ENCODE measurements at regions not wholly inside any gene's neighbourhood (a gene's known extent, or its start where the extent isn't known, plus 50 kb on each side); places are given as distances from the start of the nearest gene placed in this dataset.
"Not testable (repeated sequence)": the region's sequence is repeated elsewhere in the genome, so short reads cannot be mapped to it uniquely, and the experiment has no call there.

DNA sequence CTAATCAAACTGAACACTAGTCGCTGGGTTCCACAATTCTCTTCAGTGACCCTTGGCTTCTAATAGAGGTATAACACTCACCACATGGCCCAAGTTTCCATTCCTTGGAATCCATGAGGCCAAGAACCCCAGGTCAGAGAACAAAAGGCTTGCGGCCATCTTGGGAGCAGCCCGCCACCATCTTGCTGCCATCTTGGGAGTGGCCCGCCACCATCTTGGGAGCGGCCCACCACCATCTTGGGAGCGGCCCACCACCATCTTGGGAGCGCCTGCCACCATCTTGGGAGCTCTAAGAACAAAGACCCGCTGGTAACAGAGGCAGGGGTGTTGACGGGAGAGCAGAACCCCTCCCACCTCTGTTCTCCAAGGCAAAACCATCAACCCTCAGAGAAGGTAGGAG is 493.4 kb downstream of the MATN1 start:
- Histone ChIP-seq H3K4me3 (ENCODE audit: low read length) (no peak overlapping the region), H3K27ac (ENCODE audit: low read length) (no peak overlapping the region), H3K4me1 (ENCODE audit: insufficient read depth, low read length) (no peaks in the 10 kb centered on the region), H3K27me3 (ENCODE audit: insufficient read depth, low read length) (no peaks in the 10 kb centered on the region), H3K9me3 (ENCODE audit: insufficient read depth, low read depth, low read length) (no peaks in the 10 kb centered on the region), H3K36me3 (ENCODE audit: insufficient read depth, low read depth, low read length) (no peaks in the 10 kb centered on the region), H3K9ac (ENCODE audit: low read depth, low read length) (no peak overlapping the region)

DNA sequence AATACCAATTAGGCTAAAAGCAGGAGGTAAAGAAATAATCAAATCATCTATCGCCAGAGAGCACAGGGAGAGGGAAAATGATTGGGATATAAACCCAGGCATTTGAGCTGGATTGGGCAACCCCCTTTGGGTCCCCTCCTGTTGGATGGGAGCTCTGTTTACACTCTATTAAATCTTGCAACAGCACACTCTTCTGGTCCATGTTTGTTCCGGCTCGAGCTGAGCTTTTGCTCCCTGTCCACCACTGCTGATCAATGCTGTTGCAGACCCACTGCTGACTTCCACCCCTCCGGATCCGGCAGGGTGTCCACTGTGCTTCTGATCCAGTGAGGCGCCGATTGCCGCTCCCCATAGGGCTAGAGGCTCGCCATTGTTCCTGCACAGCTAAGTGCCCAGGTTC is 493.8 kb downstream of the MATN1 start:
- no peak overlapping the region for H3K27ac ChIP-seq (ENCODE audit: low read length)
- H3K4me3 ChIP-seq (ENCODE audit: low read length) = no peak overlapping the region
- H3K9ac ChIP-seq (ENCODE audit: low read depth, low read length) = no peak overlapping the region
- H3K27me3 ChIP-seq (ENCODE audit: insufficient read depth, low read length) = no peaks in the 10 kb centered on the region
- H3K9me3 ChIP-seq (ENCODE audit: insufficient read depth, low read depth, low read length) = no peaks in the 10 kb centered on the region
- no peaks in the 10 kb centered on the region for H3K36me3 ChIP-seq (ENCODE audit: insufficient read depth, low read depth, low read length)
- no peaks in the 10 kb centered on the region for H3K4me1 ChIP-seq (ENCODE audit: insufficient read depth, low read length)

DNA sequence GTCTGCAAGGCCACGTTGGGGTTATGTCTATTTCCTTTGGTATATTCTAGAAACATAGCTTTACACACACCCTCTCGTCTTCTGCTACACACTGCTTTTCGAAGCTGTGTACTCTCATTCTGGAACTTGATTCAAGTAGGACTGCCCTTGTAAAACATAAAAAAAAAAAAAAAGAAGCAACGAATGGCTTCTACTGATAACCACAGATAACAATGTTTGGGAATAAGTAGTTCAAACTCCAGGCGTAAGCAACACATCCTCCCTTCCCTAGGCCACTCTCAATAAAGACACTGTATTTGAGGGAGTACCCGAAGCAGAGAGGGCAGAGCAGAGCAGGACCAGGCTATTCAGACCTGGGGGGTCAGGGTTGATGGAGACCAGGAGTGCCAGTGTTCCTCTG is 496.7 kb downstream of the MATN1 start:
- H3K4me1 ChIP-seq (ENCODE audit: insufficient read depth, low read length) = no peaks in the 10 kb centered on the region
- no peaks in the 10 kb centered on the region for H3K9me3 ChIP-seq (ENCODE audit: insufficient read depth, low read depth, low read length)
- H3K27me3 ChIP-seq (ENCODE audit: insufficient read depth, low read length) = no peaks in the 10 kb centered on the region
- H3K27ac ChIP-seq (ENCODE audit: low read length) = no peak overlapping the region
- no peak overlapping the region for H3K4me3 ChIP-seq (ENCODE audit: low read length)
- H3K9ac ChIP-seq (ENCODE audit: low read depth, low read length) = no peak overlapping the region
- no peaks in the 10 kb centered on the region for H3K36me3 ChIP-seq (ENCODE audit: insufficient read depth, low read depth, low read length)

DNA sequence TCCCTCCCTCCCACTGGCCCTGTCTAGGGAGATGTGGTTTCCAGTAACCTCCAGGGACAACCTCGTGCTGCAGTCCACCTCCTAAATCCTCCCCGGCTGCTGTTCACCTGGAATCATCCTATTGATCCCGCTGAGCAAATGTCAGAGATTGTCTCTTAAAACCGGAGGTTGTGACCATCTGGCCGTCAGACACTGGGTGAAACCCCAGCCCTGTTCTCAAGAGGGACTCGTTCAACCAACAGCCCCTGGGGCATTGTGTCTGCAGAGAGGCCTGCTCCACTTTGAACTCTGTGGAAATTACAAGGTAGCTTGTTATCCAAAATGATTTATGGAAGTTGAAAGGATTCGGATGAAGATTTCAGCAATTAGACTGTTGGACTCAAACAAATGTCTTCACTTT is 498.0 kb downstream of the MATN1 start:
- no peaks in the 10 kb centered on the region for H3K27me3 ChIP-seq (ENCODE audit: insufficient read depth, low read length)
- H3K9ac ChIP-seq (ENCODE audit: low read depth, low read length) = no peak overlapping the region

DNA sequence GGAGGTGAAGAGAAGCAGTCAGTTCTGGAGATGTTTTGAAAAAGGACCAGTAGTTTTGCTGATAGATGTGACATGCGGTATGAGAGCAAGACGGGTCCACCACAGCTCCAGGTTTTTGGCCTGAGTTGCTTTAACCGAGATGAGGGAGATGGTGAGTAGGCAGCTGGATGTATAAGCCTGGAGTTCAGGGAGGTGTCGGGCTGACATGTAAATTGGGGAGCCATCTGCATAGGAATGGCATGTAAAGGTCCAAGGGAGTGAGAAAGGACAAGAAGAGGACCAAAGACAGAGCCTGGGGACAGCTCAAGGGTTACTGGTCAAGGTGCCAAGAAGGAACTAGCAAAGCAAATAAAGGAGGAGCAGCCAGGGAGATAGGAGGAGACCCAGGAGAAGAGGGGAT is 503.7 kb downstream of the MATN1 start:
- no peaks in the 10 kb centered on the region for H3K36me3 ChIP-seq (ENCODE audit: insufficient read depth, low read depth, low read length)
- no peaks in the 10 kb centered on the region for H3K27me3 ChIP-seq (ENCODE audit: insufficient read depth, low read length)
- H3K9ac ChIP-seq (ENCODE audit: low read depth, low read length) = no peak overlapping the region
- no peaks in the 10 kb centered on the region for H3K9me3 ChIP-seq (ENCODE audit: insufficient read depth, low read depth, low read length)
- H3K4me1 ChIP-seq (ENCODE audit: insufficient read depth, low read length) = no peaks in the 10 kb centered on the region
- H3K27ac ChIP-seq (ENCODE audit: low read length) = no peak overlapping the region
- H3K4me3 ChIP-seq (ENCODE audit: low read length) = no peak overlapping the region

More for the DNA sequence above, 498.0 kb downstream of the MATN1 start:
- Histone ChIP-seq H3K4me3 (ENCODE audit: low read length) (no peak overlapping the region), H3K27ac (ENCODE audit: low read length) (no peak overlapping the region), H3K36me3 (ENCODE audit: insufficient read depth, low read depth, low read length) (no peaks in the 10 kb centered on the region), H3K4me1 (ENCODE audit: insufficient read depth, low read length) (no peaks in the 10 kb centered on the region), H3K9me3 (ENCODE audit: insufficient read depth, low read depth, low read length) (no peaks in the 10 kb centered on the region)

DNA sequence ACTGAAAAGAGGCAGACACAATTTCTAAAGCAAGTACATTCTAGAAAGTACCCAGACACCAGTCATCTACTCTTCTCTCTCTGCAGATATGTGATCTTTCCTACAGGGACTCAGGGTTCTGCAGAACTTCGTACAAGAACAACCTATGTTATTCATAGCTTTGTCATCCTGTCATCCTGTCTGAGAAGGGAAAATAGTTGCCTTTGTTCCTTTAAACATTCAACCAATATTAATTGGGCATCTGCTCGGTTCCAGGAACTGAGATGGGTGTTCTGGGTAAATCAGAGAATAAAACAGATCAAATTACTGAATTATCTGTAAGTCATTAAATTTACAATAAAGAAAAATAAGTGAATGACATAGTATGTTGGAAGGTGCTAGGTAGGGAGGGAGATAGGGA is 504.9 kb downstream of the MATN1 start:
- Histone ChIP-seq H3K9me3 (ENCODE audit: insufficient read depth, low read depth, low read length) (no peaks in the 10 kb centered on the region), H3K9ac (ENCODE audit: low read depth, low read length) (no peak overlapping the region), H3K4me1 (ENCODE audit: insufficient read depth, low read length) (no peaks in the 10 kb centered on the region), H3K36me3 (ENCODE audit: insufficient read depth, low read depth, low read length) (no peaks in the 10 kb centered on the region), H3K27ac (ENCODE audit: low read length) (no peak overlapping the region), H3K4me3 (ENCODE audit: low read length) (no peak overlapping the region), H3K27me3 (ENCODE audit: insufficient read depth, low read length) (no peaks in the 10 kb centered on the region)

DNA sequence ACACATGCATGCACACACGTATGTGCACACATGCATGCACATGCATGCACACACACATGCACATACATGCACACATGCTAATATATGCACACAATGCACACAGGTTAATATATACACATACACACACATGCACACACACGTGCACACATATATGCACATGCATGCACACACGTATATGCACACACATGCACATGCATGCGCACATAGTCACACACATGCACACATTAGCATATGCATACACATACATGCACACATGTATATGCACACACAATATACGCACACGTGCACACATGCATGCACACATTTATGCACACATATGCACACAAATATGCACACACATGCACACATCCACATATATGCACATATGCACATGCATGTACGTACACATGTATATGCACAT is 506.8 kb downstream of the MATN1 start:
- Histone ChIP-seq H3K4me3 (ENCODE audit: low read length) (no peak overlapping the region), H3K9me3 (ENCODE audit: insufficient read depth, low read depth, low read length) (no peaks in the 10 kb centered on the region), H3K27ac (ENCODE audit: low read length) (no peak overlapping the region), H3K27me3 (ENCODE audit: insufficient read depth, low read length) (no peaks in the 10 kb centered on the region), H3K36me3 (ENCODE audit: insufficient read depth, low read depth, low read length) (no peaks in the 10 kb centered on the region), H3K9ac (ENCODE audit: low read depth, low read length) (no peak overlapping the region), H3K4me1 (ENCODE audit: insufficient read depth, low read length) (no peaks in the 10 kb centered on the region)

DNA sequence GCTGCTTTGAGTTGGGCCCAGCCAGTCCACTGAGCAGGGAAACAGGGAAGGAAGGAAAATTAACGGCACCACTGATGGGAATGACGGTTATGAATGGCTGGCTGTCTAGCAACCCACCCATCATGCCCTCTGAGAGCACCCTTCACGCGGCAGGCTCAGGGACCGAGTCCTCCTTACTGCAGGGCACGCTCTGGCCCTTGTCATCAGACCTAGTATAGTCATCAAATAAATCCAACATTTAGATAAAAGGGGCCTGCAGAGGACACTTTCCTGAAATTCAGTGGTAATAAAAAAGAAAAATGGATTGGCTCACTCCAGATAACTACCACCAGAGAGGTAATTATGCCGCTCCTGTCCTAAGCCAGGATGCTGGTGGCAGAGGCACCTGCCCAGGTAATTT is 509.4 kb downstream of the MATN1 start:
- no peak overlapping the region for H3K27ac ChIP-seq (ENCODE audit: low read length)
- H3K9ac ChIP-seq (ENCODE audit: low read depth, low read length) = no peak overlapping the region
- H3K27me3 ChIP-seq (ENCODE audit: insufficient read depth, low read length) = no peaks in the 10 kb centered on the region
- no peaks in the 10 kb centered on the region for H3K9me3 ChIP-seq (ENCODE audit: insufficient read depth, low read depth, low read length)
- no peak overlapping the region for H3K4me3 ChIP-seq (ENCODE audit: low read length)
- H3K4me1 ChIP-seq (ENCODE audit: insufficient read depth, low read length) = peaks cover 4% of the 10 kb centered on the region; the same call in 1 of the 2 replicates
- no peaks in the 10 kb centered on the region for H3K36me3 ChIP-seq (ENCODE audit: insufficient read depth, low read depth, low read length)

DNA sequence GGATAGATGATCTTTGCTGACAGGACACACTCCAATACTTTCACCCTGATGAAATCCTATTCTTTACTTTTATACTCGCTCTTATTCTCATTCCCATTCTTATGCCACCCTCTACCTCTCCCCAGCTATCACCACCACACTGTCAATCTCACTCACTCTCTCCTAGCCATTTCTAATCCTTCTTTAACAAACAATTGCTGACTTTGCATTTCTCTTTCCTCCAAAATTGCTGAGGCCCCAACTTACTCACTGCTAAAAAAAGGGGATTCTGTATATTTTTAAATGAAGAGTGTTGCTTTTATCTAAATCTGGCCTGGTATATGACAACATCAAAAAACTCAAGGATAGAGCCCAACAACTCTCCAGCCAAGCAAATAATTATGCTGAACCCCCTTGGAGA is 515.4 kb downstream of the MATN1 start:
- not testable (repeated sequence) for H3K36me3 ChIP-seq (ENCODE audit: insufficient read depth, low read depth, low read length); H3K27me3 ChIP-seq (ENCODE audit: insufficient read depth, low read length)

DNA sequence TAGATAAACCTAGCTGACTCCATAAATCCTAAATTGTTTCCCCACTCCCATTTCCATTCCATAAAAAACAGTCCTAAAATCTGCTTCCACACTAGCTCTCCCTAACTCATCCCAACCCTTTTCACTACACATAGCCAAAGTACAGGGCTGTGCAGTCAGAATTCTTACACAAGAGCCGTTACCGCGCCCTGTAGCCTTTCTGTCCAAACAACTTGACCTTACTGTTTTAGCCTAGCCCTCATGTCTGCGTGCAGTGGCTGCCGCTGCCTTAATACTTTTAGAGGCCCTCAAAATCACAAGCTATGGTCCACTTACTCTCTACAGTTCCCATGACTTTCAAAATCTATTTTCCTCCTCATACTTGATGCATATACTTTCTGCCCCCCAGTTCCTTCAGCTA is 516.8 kb downstream of the MATN1 start:
- H3K9me3 ChIP-seq (ENCODE audit: insufficient read depth, low read depth, low read length); H3K27ac ChIP-seq (ENCODE audit: low read length); H3K9ac ChIP-seq (ENCODE audit: low read depth, low read length); H3K27me3 ChIP-seq (ENCODE audit: insufficient read depth, low read length); H3K4me3 ChIP-seq (ENCODE audit: low read length); H3K4me1 ChIP-seq (ENCODE audit: insufficient read depth, low read length); H3K36me3 ChIP-seq (ENCODE audit: insufficient read depth, low read depth, low read length): not testable (repeated sequence)

More for the DNA sequence above, 515.4 kb downstream of the MATN1 start:
- not testable (repeated sequence) for H3K4me3 ChIP-seq (ENCODE audit: low read length); H3K4me1 ChIP-seq (ENCODE audit: insufficient read depth, low read length); H3K9me3 ChIP-seq (ENCODE audit: insufficient read depth, low read depth, low read length); H3K9ac ChIP-seq (ENCODE audit: low read depth, low read length); H3K27ac ChIP-seq (ENCODE audit: low read length)

DNA sequence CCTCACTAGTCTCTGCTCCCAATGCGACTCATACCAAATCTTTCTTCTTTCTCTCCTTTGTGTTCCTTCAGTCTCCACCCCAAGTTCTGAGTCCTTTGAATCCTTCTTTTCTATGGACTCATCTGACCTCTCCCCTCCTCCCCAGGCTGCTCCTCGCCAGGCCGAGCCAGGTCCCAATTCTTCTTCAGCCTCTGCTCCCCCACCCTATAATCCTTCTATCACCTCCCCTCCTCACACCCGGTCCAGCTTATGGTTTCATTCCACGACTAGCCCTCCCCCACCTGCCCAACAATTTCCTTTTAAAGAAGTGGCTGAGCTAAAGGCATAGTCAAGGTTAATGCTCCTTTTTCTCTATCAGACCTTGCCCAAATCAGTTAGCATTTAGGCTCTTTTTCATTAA is 518.5 kb downstream of the MATN1 start:
- H3K27ac ChIP-seq (ENCODE audit: low read length); H3K36me3 ChIP-seq (ENCODE audit: insufficient read depth, low read depth, low read length); H3K27me3 ChIP-seq (ENCODE audit: insufficient read depth, low read length); H3K4me3 ChIP-seq (ENCODE audit: low read length); H3K9ac ChIP-seq (ENCODE audit: low read depth, low read length); H3K4me1 ChIP-seq (ENCODE audit: insufficient read depth, low read length): not testable (repeated sequence)
- peaks cover 12% of the 10 kb centered on the region; the same call in 1 of the 2 replicates for H3K9me3 ChIP-seq (ENCODE audit: insufficient read depth, low read depth, low read length)

DNA sequence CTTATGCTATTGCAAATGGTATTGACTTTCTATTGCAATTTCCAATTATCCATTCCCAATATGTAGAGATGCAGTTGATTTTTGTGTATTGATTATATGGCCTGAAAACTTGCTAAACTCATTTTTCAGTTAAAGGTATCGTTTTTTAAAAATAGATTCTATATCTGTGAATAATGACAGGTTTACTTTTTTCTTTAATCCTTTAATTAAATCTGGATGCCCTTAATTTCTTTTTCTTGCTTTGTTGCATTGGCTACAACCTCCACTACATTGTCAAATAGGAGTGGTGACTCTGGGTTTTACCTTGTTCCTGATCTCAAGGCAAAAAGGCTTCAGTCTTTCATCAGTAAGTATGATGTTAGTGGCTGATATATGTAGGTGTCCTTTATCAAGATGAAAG is 522.4 kb downstream of the MATN1 start:
- H3K4me1 ChIP-seq (ENCODE audit: insufficient read depth, low read length) = no peaks in the 10 kb centered on the region
- no peak overlapping the region for H3K27ac ChIP-seq (ENCODE audit: low read length)
- no peak overlapping the region for H3K4me3 ChIP-seq (ENCODE audit: low read length)
- H3K9me3 ChIP-seq (ENCODE audit: insufficient read depth, low read depth, low read length) = peaks cover 12% of the 10 kb centered on the region; the same call in 1 of the 2 replicates
- H3K9ac ChIP-seq (ENCODE audit: low read depth, low read length) = no peak overlapping the region
- H3K36me3 ChIP-seq (ENCODE audit: insufficient read depth, low read depth, low read length) = no peaks in the 10 kb centered on the region
- no peaks in the 10 kb centered on the region for H3K27me3 ChIP-seq (ENCODE audit: insufficient read depth, low read length)

DNA sequence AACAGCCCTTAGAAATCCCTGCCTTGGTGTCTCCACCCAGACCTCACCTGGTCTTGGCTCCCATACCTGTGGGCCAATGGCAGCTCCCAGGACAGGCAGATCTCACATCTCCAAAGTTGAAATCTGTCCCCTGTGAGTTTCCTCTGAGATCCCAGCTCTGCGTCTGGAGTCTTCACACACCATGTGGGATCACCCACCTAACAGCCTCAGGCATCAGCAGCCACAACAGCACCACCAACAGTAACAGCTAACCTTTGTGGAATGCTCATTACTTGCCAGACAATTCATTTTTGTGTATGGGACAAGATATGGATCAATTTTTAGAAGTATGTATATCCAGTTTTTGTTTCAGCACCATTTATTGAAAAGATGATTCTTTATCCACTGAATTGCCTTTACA is 523.2 kb downstream of the MATN1 start:
- Histone ChIP-seq H3K9me3 (ENCODE audit: insufficient read depth, low read depth, low read length) (peaks cover 12% of the 10 kb centered on the region; the same call in 1 of the 2 replicates), H3K27me3 (ENCODE audit: insufficient read depth, low read length) (no peaks in the 10 kb centered on the region), H3K4me3 (ENCODE audit: low read length) (no peak overlapping the region), H3K27ac (ENCODE audit: low read length) (no peak overlapping the region), H3K9ac (ENCODE audit: low read depth, low read length) (no peak overlapping the region), H3K36me3 (ENCODE audit: insufficient read depth, low read depth, low read length) (no peaks in the 10 kb centered on the region), H3K4me1 (ENCODE audit: insufficient read depth, low read length) (no peaks in the 10 kb centered on the region)
